ENCODE measurements at regions not wholly inside any gene's neighbourhood (a gene's known extent, or its start where the extent isn't known, plus 50 kb on each side); places are given as distances from the start of the nearest gene placed in this dataset.

- TF ChIP-seq EZH2phosphoT487 (IDR thresholded peaks at IDR 0.05; ENCODE audit: borderline replicate concordance, low read depth) (no peak), CTCF (IDR thresholded peaks at IDR 0.05) (no peak), POLR2AphosphoS5 (IDR thresholded peaks at IDR 0.05; ENCODE audit: low read depth, low read length) (no peak), FOXM1 (IDR thresholded peaks at IDR 0.05; ENCODE audit: low read depth) (no peak), TAF1 (IDR thresholded peaks at IDR 0.05; ENCODE audit: borderline replicate concordance, low read depth, low read length) (no peak), EP300 (IDR thresholded peaks at IDR 0.05; ENCODE audit: borderline replicate concordance in 1 of 2, low read depth in 1 of 2, low read length in 1 of 2) (no peak), JUND (IDR thresholded peaks at IDR 0.05) (no peak), GABPA (IDR thresholded peaks at IDR 0.05; ENCODE audit: low read depth) (no peak), FOXJ3 (CRISPR knock-in tag; IDR thresholded peaks at IDR 0.05) (no peak), RAD21 (IDR thresholded peaks at IDR 0.05; ENCODE audit: low read length) (no peak), SMC3 (IDR thresholded peaks at IDR 0.05; ENCODE audit: low read depth, low read length) (no peak)
Observed at GRCh38 chr12:89167986-89168385, 184.3 kb downstream of the DUSP6 start.
